ENCODE measurements at regions not wholly inside any gene's neighbourhood (a gene's known extent, or its start where the extent isn't known, plus 50 kb on each side); places are given as distances from the start of the nearest gene placed in this dataset.
A peak's percentile ranks its signal among the peaks of the same experiment; 100 is the strongest.

DNA sequence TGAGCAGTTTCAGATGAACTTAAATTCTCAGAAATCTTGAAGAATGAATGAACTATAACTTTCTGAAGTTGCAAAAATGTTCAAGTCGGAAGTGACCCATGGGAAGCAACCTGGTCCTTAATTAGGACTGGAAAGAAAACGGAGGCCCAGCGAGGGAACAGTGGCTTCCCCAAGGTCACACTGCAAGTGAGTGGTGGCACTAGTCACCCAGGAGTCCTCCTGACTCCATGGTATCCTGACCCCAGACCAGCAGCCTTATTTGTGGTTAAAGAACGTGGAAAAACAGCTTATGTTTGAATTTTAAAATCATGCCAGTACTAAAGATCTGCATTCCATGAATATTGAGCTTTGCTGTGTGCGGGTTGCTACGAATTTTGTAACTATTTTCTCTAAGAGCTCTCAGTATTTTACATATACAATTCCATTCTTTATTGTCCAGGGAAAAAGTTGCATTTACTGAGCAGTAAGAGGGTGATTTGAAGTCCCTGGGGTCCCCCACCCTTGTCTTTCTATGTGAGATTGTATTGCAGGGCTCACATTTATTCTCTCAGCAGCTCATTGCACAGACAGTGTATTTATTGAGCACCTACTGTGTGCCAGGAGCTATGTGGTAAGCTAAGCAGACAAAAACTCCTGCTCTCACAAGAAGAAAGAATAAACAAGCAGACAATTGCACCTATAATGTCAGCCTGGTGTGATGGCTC, 61.6 kb upstream of the ATP5PO start:
- Histone ChIP-seq H3F3A (ENCODE audit: insufficient read depth, low read depth) (0 out of 2 replicates have a peak, but pooled peaks cover 4% of the 10 kb centered on the region), H3K9me3 (ENCODE audit: insufficient read depth, low read depth) (no peaks in the 10 kb centered on the region), H3K9me2 (ENCODE audit: insufficient read depth) (no peaks in the 10 kb centered on the region), H4K20me1 (ENCODE audit: insufficient read depth) (no peaks in the 10 kb centered on the region), H3K4me3 (no peak overlapping the region), H3K27me3 (ENCODE audit: insufficient read depth, low read depth) (no peaks in the 10 kb centered on the region), H3K79me2 (ENCODE audit: low read depth) (no peaks in the 10 kb centered on the region), H3K36me3 (ENCODE audit: low read depth) (no peaks in the 10 kb centered on the region), H2AFZ (no peak overlapping the region), H3K4me2 (no peak overlapping the region), H3K27ac (no peak overlapping the region), H3K4me1 (replicated peaks; ENCODE audit: insufficient read depth) (peaks cover 11% of the 10 kb centered on the region; the same call in 1 of the 2 replicates)
- TF ChIP-seq EZH2 (IDR thresholded peaks at IDR 0.05; ENCODE audit: low read depth), result no peak
- TF ChIP-seq, protein P1, sequence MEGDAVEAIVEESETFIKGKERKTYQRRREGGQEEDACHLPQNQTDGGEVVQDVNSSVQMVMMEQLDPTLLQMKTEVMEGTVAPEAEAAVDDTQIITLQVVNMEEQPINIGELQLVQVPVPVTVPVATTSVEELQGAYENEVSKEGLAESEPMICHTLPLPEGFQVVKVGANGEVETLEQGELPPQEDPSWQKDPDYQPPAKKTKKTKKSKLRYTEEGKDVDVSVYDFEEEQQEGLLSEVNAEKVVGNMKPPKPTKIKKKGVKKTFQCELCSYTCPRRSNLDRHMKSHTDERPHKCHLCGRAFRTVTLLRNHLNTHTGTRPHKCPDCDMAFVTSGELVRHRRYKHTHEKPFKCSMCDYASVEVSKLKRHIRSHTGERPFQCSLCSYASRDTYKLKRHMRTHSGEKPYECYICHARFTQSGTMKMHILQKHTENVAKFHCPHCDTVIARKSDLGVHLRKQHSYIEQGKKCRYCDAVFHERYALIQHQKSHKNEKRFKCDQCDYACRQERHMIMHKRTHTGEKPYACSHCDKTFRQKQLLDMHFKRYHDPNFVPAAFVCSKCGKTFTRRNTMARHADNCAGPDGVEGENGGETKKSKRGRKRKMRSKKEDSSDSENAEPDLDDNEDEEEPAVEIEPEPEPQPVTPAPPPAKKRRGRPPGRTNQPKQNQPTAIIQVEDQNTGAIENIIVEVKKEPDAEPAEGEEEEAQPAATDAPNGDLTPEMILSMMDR (conservative IDR thresholded peaks at IDR 0.05), result no peak
- POLR2A ChIA-PET (ENCODE audit: unreplicated experiment), result no interaction called here
- CTCF ChIA-PET, result no interaction called here
- no peak for DNase-seq
- intact Hi-C loops (cut with micrococcal nuclease; ENCODE audit: unreplicated experiment), result no loop called here
- no TSS peak for BruUV-seq (replicated peaks)

DNA sequence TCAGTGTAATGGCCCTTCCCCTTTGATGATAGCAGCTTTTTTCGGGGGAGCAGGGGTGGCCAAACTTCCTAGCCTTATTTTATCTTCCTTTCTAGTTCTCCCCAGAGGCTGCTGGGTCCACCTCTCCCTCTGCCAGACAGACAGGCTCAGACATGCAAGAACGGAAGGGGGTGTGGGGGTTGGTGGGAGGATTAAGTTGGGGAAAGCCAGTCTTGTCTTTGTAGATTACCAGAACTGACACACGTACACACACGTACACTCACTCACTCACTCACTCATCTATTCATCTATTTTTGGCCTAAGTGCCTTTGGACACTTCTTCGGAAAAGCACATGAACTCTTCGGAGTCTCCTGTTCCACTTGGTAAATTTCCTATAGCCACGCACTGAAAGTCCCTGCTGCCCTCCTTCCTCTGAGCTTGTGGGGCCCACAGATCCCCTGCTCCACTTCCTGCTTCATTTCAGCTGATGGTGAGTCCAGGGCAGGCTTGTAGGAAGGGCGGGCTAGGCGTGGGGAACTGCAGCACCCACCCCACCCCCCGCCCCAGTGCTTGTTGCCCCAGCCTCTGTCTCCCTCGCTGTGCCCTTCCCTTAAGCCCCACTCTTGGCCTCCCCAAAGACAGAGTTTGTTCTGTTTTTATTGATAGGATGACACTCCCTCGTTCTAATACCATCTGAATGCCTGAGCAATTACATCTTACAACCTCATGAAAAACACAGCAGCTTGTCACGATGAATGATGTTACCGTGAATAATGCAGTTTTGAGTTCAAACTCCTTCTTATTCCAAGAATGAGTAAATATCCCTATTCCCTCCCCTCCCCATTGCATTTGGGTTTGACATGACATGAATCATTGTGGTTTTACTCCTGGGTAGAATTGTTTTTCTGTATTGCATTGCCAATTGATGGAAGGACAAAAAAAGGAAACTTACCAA, 60.7 kb upstream of the ATP5PO start:
- Histone ChIP-seq H3K4me2 (no peak overlapping the region), H3K27ac (no peak overlapping the region), H3K4me3 (no peak overlapping the region), H3K79me2 (ENCODE audit: low read depth) (no peaks in the 10 kb centered on the region), H2AFZ (no peak overlapping the region), H3K4me1 (replicated peaks; ENCODE audit: insufficient read depth) (peaks cover 17% of the 10 kb centered on the region; the same call in 1 of the 2 replicates), H3F3A (ENCODE audit: insufficient read depth, low read depth) (0 out of 2 replicates have a peak, but pooled peaks cover 4% of the 10 kb centered on the region), H4K20me1 (ENCODE audit: insufficient read depth) (no peaks in the 10 kb centered on the region), H3K36me3 (ENCODE audit: low read depth) (no peaks in the 10 kb centered on the region), H3K9me3 (ENCODE audit: insufficient read depth, low read depth) (no peaks in the 10 kb centered on the region), H3K9me2 (ENCODE audit: insufficient read depth) (no peaks in the 10 kb centered on the region), H3K27me3 (ENCODE audit: insufficient read depth, low read depth) (no peaks in the 10 kb centered on the region)
- DNase-seq, result peak; percentile 18 to 75
- POLR2A ChIA-PET (ENCODE audit: unreplicated experiment), result no interaction called here
- CTCF ChIA-PET, result no interaction called here
- TF ChIP-seq, protein P1 (conservative IDR thresholded peaks at IDR 0.05), result no peak
- TF ChIP-seq EZH2 (IDR thresholded peaks at IDR 0.05; ENCODE audit: low read depth), result no peak
- BruUV-seq (replicated peaks), result no TSS peak
- intact Hi-C loops (cut with micrococcal nuclease; ENCODE audit: unreplicated experiment), result no loop called here

DNA sequence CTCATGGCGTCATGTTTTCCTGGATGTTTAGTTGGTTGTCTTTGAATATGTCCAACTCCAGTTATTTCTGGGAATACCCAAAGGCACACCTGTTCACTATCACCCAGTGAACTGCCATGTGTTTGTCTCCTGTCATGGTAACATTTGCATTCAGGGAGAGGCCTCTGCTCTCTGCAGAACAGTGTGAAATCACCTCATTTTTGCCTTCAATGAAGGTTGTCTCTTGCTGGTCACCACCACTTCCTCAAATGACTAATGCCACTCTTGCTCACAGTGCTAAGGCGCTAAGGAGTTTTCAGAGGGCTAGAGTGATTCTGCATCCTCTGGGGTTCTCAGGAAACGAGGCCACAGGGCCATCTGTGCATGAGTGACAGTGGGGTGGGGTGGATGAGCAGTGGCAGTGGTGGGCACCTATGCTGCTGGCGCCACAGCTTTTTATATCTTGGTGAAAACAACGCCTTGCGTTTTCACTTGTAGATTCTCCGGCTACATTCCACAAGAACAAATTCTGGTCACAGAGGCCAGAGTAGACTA, 60.0 kb upstream of the ATP5PO start:
- Histone ChIP-seq H2AFZ (no peak overlapping the region), H4K20me1 (ENCODE audit: insufficient read depth) (no peaks in the 10 kb centered on the region), H3K79me2 (ENCODE audit: low read depth) (no peaks in the 10 kb centered on the region), H3K36me3 (ENCODE audit: low read depth) (no peaks in the 10 kb centered on the region), H3F3A (ENCODE audit: insufficient read depth, low read depth) (0 out of 2 replicates have a peak, but pooled peaks cover 4% of the 10 kb centered on the region), H3K4me1 (replicated peaks; ENCODE audit: insufficient read depth) (peaks cover 17% of the 10 kb centered on the region; the same call in 1 of the 2 replicates), H3K4me2 (no peak overlapping the region), H3K4me3 (no peak overlapping the region), H3K9me2 (ENCODE audit: insufficient read depth) (no peaks in the 10 kb centered on the region), H3K27me3 (ENCODE audit: insufficient read depth, low read depth) (no peaks in the 10 kb centered on the region), H3K27ac (no peak overlapping the region), H3K9me3 (ENCODE audit: insufficient read depth, low read depth) (no peaks in the 10 kb centered on the region)
- DNase-seq, result peak; percentile 26 to 66
- ChIA-PET CTCF (no interaction called here), POLR2A (ENCODE audit: unreplicated experiment) (no interaction called here)
- intact Hi-C loops (cut with micrococcal nuclease; ENCODE audit: unreplicated experiment), result no loop called here
- TSS peak; percentile 19 for BruUV-seq (replicated peaks)
- TF ChIP-seq EZH2 (IDR thresholded peaks at IDR 0.05; ENCODE audit: low read depth), result no peak
